Panc1 (cell line): ENCODE measurements at regions not wholly inside any gene's neighbourhood (a gene's known extent, or its start where the extent isn't known, plus 50 kb on each side); places are given as distances from the start of the nearest gene placed in this dataset.

ENCODE experiments used
- ATAC-seq: fragments of 200-7000 bp; cut with Tn5 transposase; 2 replicates; pipeline ENCODE4 v1.9.1; 2020; ENCODE audit warnings: mild to moderate bottlenecking, moderate library complexity
- BruUV-seq: library from RNA; stranded (reverse); fragments of 400-500 nt; replicated peaks from 2 replicates; lab custom pipeline; 2021; lab: Mats Ljungman, UMichigan
- CTCF ChIA-PET: fragments of 300-600 bp; sonication (Branson Sonifier 250); formaldehyde crosslinking; loops from one replicate; lab custom pipeline; 2022; ENCODE audit warnings: antibody characterized with exemption; lab: Charles Lee
- POLR2A ChIA-PET: fragments of 300-600 bp; sonication (Branson Sonifier 250); formaldehyde crosslinking; loops from one replicate; lab custom pipeline; 2022; ENCODE audit warnings: antibody characterized with exemption; lab: Charles Lee
- DNase-seq: peaks from one replicate; pipeline ENCODE4 v3.0.0-alpha.2; 2010; ENCODE audit warnings: low read depth, low spot score
- H3K27ac ChIP-seq: 2 replicates; pipeline ENCODE4 v1.5.1; 2011; ENCODE audit warnings: mild to moderate bottlenecking, low read length, inconsistent platforms
- H3K27me3 ChIP-seq: fragments of 200-500 bp; sonication (Bioruptor generic); 2 replicates; pipeline ENCODE4 v1.6.0; 2014; ENCODE audit warnings: low read length, inconsistent platforms; ENCODE audit not compliant: control insufficient read depth, insufficient read depth
- H3K36me3 ChIP-seq: fragments of 200-500 bp; sonication (Bioruptor generic); 2 replicates; pipeline ENCODE4 v1.5.1; 2014; ENCODE audit warnings: inconsistent platforms, mild to moderate bottlenecking, low read length, moderate library complexity; ENCODE audit not compliant: control insufficient read depth, insufficient read depth
- H3K4me1 ChIP-seq: 2 replicates; pipeline ENCODE4 v1.5.1; 2011; ENCODE audit warnings: inconsistent platforms, mild to moderate bottlenecking, low read length, moderate library complexity; ENCODE audit not compliant: control insufficient read depth, insufficient read depth
- H3K4me3 ChIP-seq, 2 experiments: 2 replicates each; pipeline ENCODE4 v1.5.1; 2011 to 2012; ENCODE audit warnings: low read depth in 2 of 2, low read length in 2 of 2, mild to moderate bottlenecking in 2 of 2, inconsistent platforms in 1 of 2, moderate library complexity in 1 of 2
- H3K9me3 ChIP-seq: fragments of 200-500 bp; sonication (Bioruptor generic); 2 replicates; pipeline ENCODE4 v1.5.1; 2014; ENCODE audit warnings: low read depth, mild to moderate bottlenecking, inconsistent platforms, low read length, moderate library complexity; ENCODE audit not compliant: control insufficient read depth, insufficient read depth
- POLR2AphosphoS5 ChIP-seq: IDR thresholded peaks from 2 replicates; pipeline ENCODE4 v1.6.1; 2012; ENCODE audit warnings: mild to moderate bottlenecking, low read depth, low read length, moderate library complexity
- SIN3A ChIP-seq: IDR thresholded peaks from 2 replicates; pipeline ENCODE4 v1.6.1; 2012; ENCODE audit warnings: low read depth, mild to moderate bottlenecking, low read length, moderate library complexity, borderline replicate concordance; ENCODE audit not compliant: insufficient read depth
- TCF7L2 ChIP-seq: IDR thresholded peaks from 2 replicates; pipeline ENCODE4 v1.6.1; 2011; ENCODE audit warnings: mild to moderate bottlenecking, low read depth, low read length, inconsistent platforms
- in situ Hi-C: cut with HindIII; loops from 2 replicates; pipeline ENCODE4 v1.10.0; 2016; ENCODE audit warnings: low sequenced_read_pairs, low pct_unique_long_range_greater_than_20kb
- intact Hi-C: fragments of 100-400 bp; cut with micrococcal nuclease; formaldehyde crosslinking; loops from one replicate; pipeline ENCODE4 v1.10.0; 2022; ENCODE audit not compliant: unreplicated experiment
- TF ChIP-seq, protein P1 (sequence below), 2 experiments: IDR thresholded peaks; 2 replicates each; pipeline ENCODE4 v1.6.1; 2011 to 2012; ENCODE audit warnings: low read depth in 2 of 2, control low read depth in 1 of 2, low read length in 1 of 2, mild to moderate bottlenecking in 1 of 2, moderate library complexity in 1 of 2; ENCODE audit not compliant: insufficient read depth in 1 of 2
- TF ChIP-seq, protein P2 (sequence below): fragments of 450-650 bp; IDR thresholded peaks from 2 replicates; pipeline ENCODE4 v1.5.1; 2017; ENCODE audit warnings: mild to moderate bottlenecking

DNA sequence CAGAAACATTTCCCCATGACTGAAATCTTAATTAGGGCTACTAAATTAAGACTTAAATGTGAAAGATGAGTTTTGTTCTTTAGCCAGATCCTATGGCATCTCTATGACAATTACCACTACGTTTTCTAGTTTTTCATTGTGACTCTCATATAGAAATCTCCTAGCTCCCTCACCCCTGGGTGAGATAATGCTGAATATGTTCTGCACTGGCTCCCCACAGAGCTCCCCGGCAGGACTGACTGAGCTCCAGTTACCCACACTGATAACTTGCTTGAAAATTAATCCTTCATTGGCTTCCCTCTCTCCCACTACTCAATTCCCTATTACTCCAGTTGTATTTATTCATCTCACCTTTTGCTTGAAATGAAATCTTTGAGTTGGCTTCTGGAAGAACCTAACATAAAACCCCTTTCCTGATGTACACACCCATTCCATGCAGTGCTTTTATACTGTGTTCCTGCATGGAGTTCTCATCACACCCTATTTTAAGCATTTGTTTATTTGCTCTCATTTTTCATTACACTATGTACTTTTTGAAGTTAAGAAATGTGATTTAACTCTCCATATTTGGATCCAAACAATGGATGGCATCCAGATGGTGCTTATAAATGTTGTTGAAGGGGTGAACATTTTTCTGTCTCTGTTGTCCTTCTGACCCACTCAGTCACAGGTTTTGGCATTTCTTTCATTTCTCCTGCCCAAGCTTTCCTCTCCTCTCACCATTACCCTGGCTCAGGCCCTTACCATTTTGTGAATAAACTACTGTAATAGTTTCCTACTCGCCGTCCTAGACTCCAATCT is 623.4 kb downstream of the SPRY1 start:
- intact Hi-C loops (no loop called here), in situ Hi-C loops (no loop called here)
- POLR2A ChIA-PET = no interaction called here

DNA sequence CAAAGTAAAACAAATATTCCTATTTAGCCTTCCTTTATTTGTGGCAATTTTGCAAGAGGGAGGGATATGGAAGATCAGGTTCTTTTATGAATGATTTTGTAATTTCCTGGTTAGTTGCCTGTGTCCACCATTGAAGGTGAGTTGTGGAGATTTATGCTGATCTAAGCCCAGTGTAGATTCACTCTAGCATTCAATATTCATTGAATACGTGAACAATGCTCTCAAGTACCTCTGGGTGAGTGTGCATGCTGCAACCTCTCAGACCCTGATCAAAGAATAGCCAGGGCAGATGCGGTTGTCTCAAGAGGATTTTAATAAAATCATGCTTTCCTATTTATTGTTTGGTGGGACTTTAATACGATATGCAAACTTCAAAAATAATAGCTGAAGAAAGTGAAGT is 628.4 kb downstream of the SPRY1 start:
- Histone ChIP-seq H3K27ac (no peak overlapping the region), H3K4me3 (no peak overlapping the region), H3K4me1 (no peaks in the 10 kb centered on the region), H3K9me3 (no peaks in the 10 kb centered on the region), H3K27me3 (no peaks in the 10 kb centered on the region), H3K36me3 (no peaks in the 10 kb centered on the region)
- TF ChIP-seq TCF7L2 (no peak), SIN3A (no peak)
- TF ChIP-seq, protein P1, sequence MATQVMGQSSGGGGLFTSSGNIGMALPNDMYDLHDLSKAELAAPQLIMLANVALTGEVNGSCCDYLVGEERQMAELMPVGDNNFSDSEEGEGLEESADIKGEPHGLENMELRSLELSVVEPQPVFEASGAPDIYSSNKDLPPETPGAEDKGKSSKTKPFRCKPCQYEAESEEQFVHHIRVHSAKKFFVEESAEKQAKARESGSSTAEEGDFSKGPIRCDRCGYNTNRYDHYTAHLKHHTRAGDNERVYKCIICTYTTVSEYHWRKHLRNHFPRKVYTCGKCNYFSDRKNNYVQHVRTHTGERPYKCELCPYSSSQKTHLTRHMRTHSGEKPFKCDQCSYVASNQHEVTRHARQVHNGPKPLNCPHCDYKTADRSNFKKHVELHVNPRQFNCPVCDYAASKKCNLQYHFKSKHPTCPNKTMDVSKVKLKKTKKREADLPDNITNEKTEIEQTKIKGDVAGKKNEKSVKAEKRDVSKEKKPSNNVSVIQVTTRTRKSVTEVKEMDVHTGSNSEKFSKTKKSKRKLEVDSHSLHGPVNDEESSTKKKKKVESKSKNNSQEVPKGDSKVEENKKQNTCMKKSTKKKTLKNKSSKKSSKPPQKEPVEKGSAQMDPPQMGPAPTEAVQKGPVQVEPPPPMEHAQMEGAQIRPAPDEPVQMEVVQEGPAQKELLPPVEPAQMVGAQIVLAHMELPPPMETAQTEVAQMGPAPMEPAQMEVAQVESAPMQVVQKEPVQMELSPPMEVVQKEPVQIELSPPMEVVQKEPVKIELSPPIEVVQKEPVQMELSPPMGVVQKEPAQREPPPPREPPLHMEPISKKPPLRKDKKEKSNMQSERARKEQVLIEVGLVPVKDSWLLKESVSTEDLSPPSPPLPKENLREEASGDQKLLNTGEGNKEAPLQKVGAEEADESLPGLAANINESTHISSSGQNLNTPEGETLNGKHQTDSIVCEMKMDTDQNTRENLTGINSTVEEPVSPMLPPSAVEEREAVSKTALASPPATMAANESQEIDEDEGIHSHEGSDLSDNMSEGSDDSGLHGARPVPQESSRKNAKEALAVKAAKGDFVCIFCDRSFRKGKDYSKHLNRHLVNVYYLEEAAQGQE (IDR thresholded peaks at IDR 0.05; ENCODE audit: insufficient read depth in 1 of 2, low read depth in 2 of 2, low read length in 1 of 2) = no peak
- TF ChIP-seq, protein P2, sequence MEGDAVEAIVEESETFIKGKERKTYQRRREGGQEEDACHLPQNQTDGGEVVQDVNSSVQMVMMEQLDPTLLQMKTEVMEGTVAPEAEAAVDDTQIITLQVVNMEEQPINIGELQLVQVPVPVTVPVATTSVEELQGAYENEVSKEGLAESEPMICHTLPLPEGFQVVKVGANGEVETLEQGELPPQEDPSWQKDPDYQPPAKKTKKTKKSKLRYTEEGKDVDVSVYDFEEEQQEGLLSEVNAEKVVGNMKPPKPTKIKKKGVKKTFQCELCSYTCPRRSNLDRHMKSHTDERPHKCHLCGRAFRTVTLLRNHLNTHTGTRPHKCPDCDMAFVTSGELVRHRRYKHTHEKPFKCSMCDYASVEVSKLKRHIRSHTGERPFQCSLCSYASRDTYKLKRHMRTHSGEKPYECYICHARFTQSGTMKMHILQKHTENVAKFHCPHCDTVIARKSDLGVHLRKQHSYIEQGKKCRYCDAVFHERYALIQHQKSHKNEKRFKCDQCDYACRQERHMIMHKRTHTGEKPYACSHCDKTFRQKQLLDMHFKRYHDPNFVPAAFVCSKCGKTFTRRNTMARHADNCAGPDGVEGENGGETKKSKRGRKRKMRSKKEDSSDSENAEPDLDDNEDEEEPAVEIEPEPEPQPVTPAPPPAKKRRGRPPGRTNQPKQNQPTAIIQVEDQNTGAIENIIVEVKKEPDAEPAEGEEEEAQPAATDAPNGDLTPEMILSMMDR = no peak
- no peak for ATAC-seq
- ChIA-PET POLR2A (no interaction called here), CTCF (no interaction called here)
- no peak for DNase-seq
- intact Hi-C loops = no loop called here
- in situ Hi-C loops = no loop called here
- BruUV-seq = no TSS peak

More for the DNA sequence above, 623.4 kb downstream of the SPRY1 start:
- DNase-seq (no peak), ATAC-seq (no peak)
- no peaks in the 10 kb centered on the region for H3K36me3 ChIP-seq
- H3K27ac ChIP-seq = no peak overlapping the region
- CTCF ChIA-PET = no interaction called here
- TF ChIP-seq SIN3A (no peak), POLR2AphosphoS5 (no peak), TCF7L2 (no peak)
- TF ChIP-seq, protein P2 = no peak
- TF ChIP-seq, protein P1 (IDR thresholded peaks at IDR 0.05; ENCODE audit: insufficient read depth in 1 of 2, low read depth in 2 of 2, low read length in 1 of 2) = no peak
- H3K4me3 ChIP-seq = no peak overlapping the region
- no peaks in the 10 kb centered on the region for H3K4me1 ChIP-seq
- H3K27me3 ChIP-seq = no peaks in the 10 kb centered on the region
- no TSS peak for BruUV-seq
- H3K9me3 ChIP-seq = no peaks in the 10 kb centered on the region
